ENCODE measurements at regions not wholly inside any gene's neighbourhood (a gene's known extent, or its start where the extent isn't known, plus 50 kb on each side); places are given as distances from the start of the nearest gene placed in this dataset.

- Histone ChIP-seq H3K4me3 (ENCODE audit: low read depth, low read length, poor library complexity, severe bottlenecking) (no peak overlapping the region), H3K79me2 (ENCODE audit: insufficient read depth, low read length) (no peaks in the 10 kb centered on the region), H2AFZ (ENCODE audit: low read length) (no peak overlapping the region), H4K20me1 (ENCODE audit: insufficient read depth, low read length) (no peaks in the 10 kb centered on the region), H3K36me3 (ENCODE audit: insufficient read depth, low read length) (no peaks in the 10 kb centered on the region), H3K27me3 (ENCODE audit: insufficient read depth, low read length) (no peaks in the 10 kb centered on the region), H3K9me3 (ENCODE audit: low read length) (no peaks in the 10 kb centered on the region), H3K27ac (ENCODE audit: low read depth, low read length, poor library complexity, severe bottlenecking) (no peak overlapping the region), H3F3A (ENCODE audit: insufficient read depth, low read length) (no peaks in the 10 kb centered on the region), H3K9ac (ENCODE audit: low read length) (no peak overlapping the region), H3K9me2 (ENCODE audit: low read depth, low read length) (no peaks in the 10 kb centered on the region), H3K4me1 (ENCODE audit: insufficient read depth, low read length, severe bottlenecking) (no peaks in the 10 kb centered on the region), H3K4me2 (ENCODE audit: low read length) (no peak overlapping the region)
- TF ChIP-seq, protein P1, sequence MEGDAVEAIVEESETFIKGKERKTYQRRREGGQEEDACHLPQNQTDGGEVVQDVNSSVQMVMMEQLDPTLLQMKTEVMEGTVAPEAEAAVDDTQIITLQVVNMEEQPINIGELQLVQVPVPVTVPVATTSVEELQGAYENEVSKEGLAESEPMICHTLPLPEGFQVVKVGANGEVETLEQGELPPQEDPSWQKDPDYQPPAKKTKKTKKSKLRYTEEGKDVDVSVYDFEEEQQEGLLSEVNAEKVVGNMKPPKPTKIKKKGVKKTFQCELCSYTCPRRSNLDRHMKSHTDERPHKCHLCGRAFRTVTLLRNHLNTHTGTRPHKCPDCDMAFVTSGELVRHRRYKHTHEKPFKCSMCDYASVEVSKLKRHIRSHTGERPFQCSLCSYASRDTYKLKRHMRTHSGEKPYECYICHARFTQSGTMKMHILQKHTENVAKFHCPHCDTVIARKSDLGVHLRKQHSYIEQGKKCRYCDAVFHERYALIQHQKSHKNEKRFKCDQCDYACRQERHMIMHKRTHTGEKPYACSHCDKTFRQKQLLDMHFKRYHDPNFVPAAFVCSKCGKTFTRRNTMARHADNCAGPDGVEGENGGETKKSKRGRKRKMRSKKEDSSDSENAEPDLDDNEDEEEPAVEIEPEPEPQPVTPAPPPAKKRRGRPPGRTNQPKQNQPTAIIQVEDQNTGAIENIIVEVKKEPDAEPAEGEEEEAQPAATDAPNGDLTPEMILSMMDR (IDR thresholded peaks at IDR 0.05; ENCODE audit: low read length) = no peak
- TF ChIP-seq EZH2 (IDR thresholded peaks at IDR 0.05; ENCODE audit: borderline replicate concordance, low read length) = no peak
These were observed 233.6 kb downstream of the POSTN start for GRCh38 chr13:37364956-37365355.

- no peak overlapping the region for H3K4me2 ChIP-seq (ENCODE audit: low read length)
- H3K27me3 ChIP-seq (ENCODE audit: insufficient read depth, low read length) = no peaks in the 10 kb centered on the region
- H3F3A ChIP-seq (ENCODE audit: insufficient read depth, low read length) = no peaks in the 10 kb centered on the region
- no peaks in the 10 kb centered on the region for H3K79me2 ChIP-seq (ENCODE audit: insufficient read depth, low read length)
- no peak overlapping the region for H3K9ac ChIP-seq (ENCODE audit: low read length)
- H4K20me1 ChIP-seq (ENCODE audit: insufficient read depth, low read length) = no peaks in the 10 kb centered on the region
- H3K4me3 ChIP-seq (ENCODE audit: low read depth, low read length, poor library complexity, severe bottlenecking) = no peak overlapping the region
- no peak for TF ChIP-seq EZH2 (IDR thresholded peaks at IDR 0.05; ENCODE audit: borderline replicate concordance, low read length)
- TF ChIP-seq, protein P1 (IDR thresholded peaks at IDR 0.05; ENCODE audit: low read length) = no peak
- H3K9me2 ChIP-seq (ENCODE audit: low read depth, low read length) = no peaks in the 10 kb centered on the region
- no peak overlapping the region for H3K27ac ChIP-seq (ENCODE audit: low read depth, low read length, poor library complexity, severe bottlenecking)
- H3K4me1 ChIP-seq (ENCODE audit: insufficient read depth, low read length, severe bottlenecking) = no peaks in the 10 kb centered on the region
- no peaks in the 10 kb centered on the region for H3K36me3 ChIP-seq (ENCODE audit: insufficient read depth, low read length)
- H2AFZ ChIP-seq (ENCODE audit: low read length) = no peak overlapping the region
- no peaks in the 10 kb centered on the region for H3K9me3 ChIP-seq (ENCODE audit: low read length)
These were observed 234.6 kb downstream of the POSTN start for GRCh38 chr13:37364007-37364406.

DNA sequence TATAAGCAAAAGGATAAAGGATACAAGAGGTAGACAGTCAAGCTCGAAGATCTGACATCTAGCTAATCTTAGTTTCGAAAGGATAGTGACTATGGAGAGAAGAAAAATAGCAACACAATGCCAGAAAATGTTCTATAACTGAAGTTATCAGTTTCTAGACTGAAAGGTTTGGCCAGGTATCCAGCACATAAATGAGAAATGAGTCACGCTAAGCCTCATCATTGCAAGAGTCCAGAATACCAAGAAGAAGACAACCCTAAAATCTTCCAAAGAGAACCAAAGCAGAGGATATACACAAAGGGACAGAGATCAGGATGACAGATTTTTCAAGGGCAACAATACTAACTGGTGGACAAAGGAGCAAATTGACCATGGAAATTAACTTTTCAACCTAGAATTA, 237.0 kb downstream of the POSTN start:
- no peaks in the 10 kb centered on the region for H3K9me2 ChIP-seq (ENCODE audit: low read depth, low read length)
- H3K36me3 ChIP-seq (ENCODE audit: insufficient read depth, low read length) = no peaks in the 10 kb centered on the region
- no peaks in the 10 kb centered on the region for H3K4me1 ChIP-seq (ENCODE audit: insufficient read depth, low read length, severe bottlenecking)
- TF ChIP-seq, protein P1 (IDR thresholded peaks at IDR 0.05; ENCODE audit: low read length) = no peak
- TF ChIP-seq EZH2 (IDR thresholded peaks at IDR 0.05; ENCODE audit: borderline replicate concordance, low read length) = no peak
- no peak overlapping the region for H3K4me3 ChIP-seq (ENCODE audit: low read depth, low read length, poor library complexity, severe bottlenecking)
- no peaks in the 10 kb centered on the region for H3F3A ChIP-seq (ENCODE audit: insufficient read depth, low read length)
- no peak overlapping the region for H3K27ac ChIP-seq (ENCODE audit: low read depth, low read length, poor library complexity, severe bottlenecking)
- H3K27me3 ChIP-seq (ENCODE audit: insufficient read depth, low read length) = no peaks in the 10 kb centered on the region
- no peak overlapping the region for H2AFZ ChIP-seq (ENCODE audit: low read length)
- no peaks in the 10 kb centered on the region for H3K79me2 ChIP-seq (ENCODE audit: insufficient read depth, low read length)
- H3K4me2 ChIP-seq (ENCODE audit: low read length) = no peak overlapping the region
- H4K20me1 ChIP-seq (ENCODE audit: insufficient read depth, low read length) = no peaks in the 10 kb centered on the region
- no peak overlapping the region for H3K9ac ChIP-seq (ENCODE audit: low read length)
- no peaks in the 10 kb centered on the region for H3K9me3 ChIP-seq (ENCODE audit: low read length)
